ENCODE measurements at regions not wholly inside any gene's neighbourhood (a gene's known extent, or its start where the extent isn't known, plus 50 kb on each side); places are given as distances from the start of the nearest gene placed in this dataset.
"Not testable (repeated sequence)": the region's sequence is repeated elsewhere in the genome, so short reads cannot be mapped to it uniquely, and the experiment has no call there.

DNA sequence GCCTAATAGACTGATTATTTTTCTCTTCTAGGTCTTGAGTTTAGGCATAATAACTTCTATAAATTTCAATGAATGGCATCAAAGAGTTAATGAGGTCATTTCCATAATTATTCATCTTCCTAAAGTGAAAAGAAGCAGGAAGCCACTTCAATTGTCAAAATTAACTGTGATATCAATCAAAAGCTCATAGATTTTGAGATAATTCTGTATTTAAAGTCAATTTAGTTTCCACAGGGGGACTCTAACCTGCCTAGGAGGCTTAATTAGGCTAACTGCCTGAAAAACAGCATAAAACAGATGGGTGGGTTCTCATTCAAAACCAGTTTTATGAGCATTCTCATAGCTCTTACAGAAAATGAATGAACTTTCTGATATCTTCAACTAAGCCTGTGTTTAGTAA, 177.8 kb downstream of the OTOL1 start:
- DNase-seq, result no peak
- intact Hi-C loops (cut with micrococcal nuclease), result no loop called here
- no peak overlapping the region for H3K27ac Mint-ChIP-seq
- no peaks in the 10 kb centered on the region for H3K27me3 Mint-ChIP-seq (ENCODE audit: low read depth)
- CTCF ChIA-PET, result no interaction called here
- no peak overlapping the region for H3K4me3 Mint-ChIP-seq
- no peaks in the 10 kb centered on the region for H3K36me3 Mint-ChIP-seq (ENCODE audit: low read depth)
- peaks cover 5% of the 10 kb centered on the region for H3K9me3 Mint-ChIP-seq
- no peaks in the 10 kb centered on the region for H3K4me1 Mint-ChIP-seq (ENCODE audit: low read depth)

DNA sequence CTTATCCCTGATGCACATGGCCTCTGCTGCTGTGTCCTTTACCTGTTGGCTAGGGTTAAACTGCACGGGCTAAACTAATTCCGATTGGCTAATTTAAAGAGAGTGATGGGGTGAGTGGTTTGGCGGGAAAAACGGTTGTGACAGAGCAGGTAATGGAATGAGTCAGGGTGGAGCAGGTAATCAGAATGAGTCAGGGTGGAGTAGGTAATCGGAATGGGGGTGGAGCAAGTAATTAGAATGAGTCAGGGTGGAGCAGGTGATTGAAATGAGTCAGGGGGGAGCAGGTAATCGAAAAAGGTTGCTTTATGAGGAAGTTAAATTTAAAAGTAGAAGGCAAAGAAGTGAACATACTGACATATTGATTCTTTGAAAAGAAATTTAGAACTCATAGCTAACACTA, 185.2 kb downstream of the OTOL1 start:
- H3K4me1 Mint-ChIP-seq (ENCODE audit: low read depth); H3K4me3 Mint-ChIP-seq; intact Hi-C loops (cut with micrococcal nuclease); H3K36me3 Mint-ChIP-seq (ENCODE audit: low read depth); H3K27ac Mint-ChIP-seq; DNase-seq; H3K9me3 Mint-ChIP-seq; H3K27me3 Mint-ChIP-seq (ENCODE audit: low read depth): not testable (repeated sequence)
- CTCF ChIA-PET, result interaction anchor here (0.6 kb wide), 1 partner anchor 396 kb away, joined by 3 read pairs; no protein-coding TSS in a partner anchor

DNA sequence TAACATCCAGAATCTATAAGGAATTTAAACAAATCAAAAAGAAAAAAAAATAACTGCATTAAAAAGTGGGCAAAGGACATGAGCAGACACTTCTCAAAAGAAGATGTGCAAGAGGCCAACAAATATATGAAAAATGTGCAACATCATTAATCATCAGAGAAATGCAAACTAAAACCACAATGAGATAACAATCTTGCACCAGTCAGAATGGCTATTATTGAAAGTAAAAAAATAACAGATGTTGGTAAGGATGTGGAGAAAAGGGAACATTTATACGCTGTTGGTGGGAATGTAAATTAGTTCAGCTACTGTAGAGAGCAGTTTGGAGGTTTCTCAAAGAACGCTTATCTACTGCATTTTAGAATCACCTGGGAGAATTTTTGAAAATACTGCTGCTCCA, 186.1 kb downstream of the OTOL1 start:
- Mint-ChIP-seq H3K27me3 (ENCODE audit: low read depth) (no peaks in the 10 kb centered on the region), H3K4me1 (ENCODE audit: low read depth) (no peaks in the 10 kb centered on the region), H3K9me3 (no peaks in the 10 kb centered on the region), H3K27ac (no peak overlapping the region), H3K36me3 (ENCODE audit: low read depth) (no peaks in the 10 kb centered on the region), H3K4me3 (no peak overlapping the region)
- CTCF ChIA-PET, result no interaction called here
- intact Hi-C loops (cut with micrococcal nuclease), result no loop called here
- no peak for DNase-seq

DNA sequence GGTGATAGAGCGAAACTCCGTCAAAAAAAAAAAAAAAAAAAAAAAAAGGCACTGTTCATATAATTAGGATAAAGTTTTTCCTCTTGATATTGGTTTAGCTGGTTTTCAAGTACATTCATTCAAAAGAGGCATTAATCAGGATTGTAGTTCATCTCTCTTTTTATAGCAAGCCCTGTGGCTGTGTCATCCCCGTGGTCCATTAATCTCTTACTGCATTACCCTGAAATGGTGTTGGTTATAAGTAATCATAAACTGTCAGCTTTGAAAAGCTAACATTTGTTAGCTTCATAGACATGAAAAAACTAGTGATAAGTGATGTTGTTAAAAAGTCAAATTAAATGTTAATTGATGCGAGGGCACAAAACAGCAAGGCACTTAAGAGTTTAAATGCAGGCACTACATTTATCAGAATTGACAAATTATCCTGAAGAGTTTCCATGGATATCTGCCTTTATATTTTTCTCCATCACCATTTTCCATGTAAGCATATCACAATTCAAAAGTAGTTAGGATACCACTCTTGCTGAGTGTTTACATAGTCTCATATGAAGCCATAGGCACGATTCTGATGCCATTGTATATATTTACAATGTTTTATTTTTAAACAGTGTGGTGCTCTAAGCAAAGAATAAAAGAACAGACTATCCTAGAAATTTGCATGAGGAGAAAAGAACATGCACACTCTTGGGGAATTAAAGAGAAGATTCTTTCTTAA, 193.1 kb downstream of the OTOL1 start:
- intact Hi-C loops (cut with micrococcal nuclease), result no loop called here
- Mint-ChIP-seq H3K27ac (no peak overlapping the region), H3K27me3 (ENCODE audit: low read depth) (no peaks in the 10 kb centered on the region), H3K36me3 (ENCODE audit: low read depth) (no peaks in the 10 kb centered on the region), H3K9me3 (no peaks in the 10 kb centered on the region), H3K4me1 (ENCODE audit: low read depth) (no peaks in the 10 kb centered on the region), H3K4me3 (no peak overlapping the region)
- CTCF ChIA-PET, result no interaction called here
- DNase-seq, result no peak

DNA sequence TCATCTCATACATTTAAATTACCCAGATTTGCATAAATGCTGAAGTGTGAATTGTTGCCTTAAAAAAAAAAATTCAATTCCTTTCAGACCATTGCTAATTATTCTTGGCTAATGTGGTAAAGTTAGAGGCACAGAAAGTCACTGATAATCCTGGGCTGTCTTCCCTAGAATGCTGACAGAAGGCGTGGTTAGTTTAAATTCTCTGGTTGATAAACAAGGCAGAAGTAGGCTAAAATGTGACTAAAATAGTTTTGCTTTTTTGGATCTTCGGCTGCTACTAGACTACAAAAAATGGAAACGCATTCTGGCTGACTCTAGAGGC, 193.7 kb downstream of the OTOL1 start:
- Mint-ChIP-seq H3K27me3 (ENCODE audit: low read depth) (no peaks in the 10 kb centered on the region), H3K4me3 (no peak overlapping the region), H3K36me3 (ENCODE audit: low read depth) (no peaks in the 10 kb centered on the region), H3K4me1 (ENCODE audit: low read depth) (no peaks in the 10 kb centered on the region), H3K9me3 (no peaks in the 10 kb centered on the region), H3K27ac (no peak overlapping the region)
- intact Hi-C loops (cut with micrococcal nuclease), result no loop called here
- DNase-seq, result no peak
- CTCF ChIA-PET, result no interaction called here

DNA sequence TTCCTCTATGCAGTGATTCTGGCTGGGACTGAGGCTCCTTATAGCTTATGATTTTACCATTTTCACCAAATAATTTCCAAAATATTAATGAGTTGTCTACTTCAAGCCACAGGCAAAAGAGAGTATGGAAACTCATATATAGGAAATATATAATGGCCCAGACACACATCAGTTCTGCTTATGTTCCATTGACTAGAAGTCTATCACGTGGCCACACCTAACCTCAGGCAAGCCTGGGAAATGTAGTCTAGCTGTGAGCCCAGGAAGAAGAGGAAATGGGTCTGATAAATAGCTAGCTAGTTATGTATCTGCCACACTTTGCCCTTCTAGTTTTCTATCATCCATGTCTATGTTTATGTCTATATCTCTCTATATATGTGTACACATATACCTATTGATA, 195.1 kb downstream of the OTOL1 start:
- Mint-ChIP-seq H3K36me3 (ENCODE audit: low read depth) (no peaks in the 10 kb centered on the region), H3K4me1 (ENCODE audit: low read depth) (no peaks in the 10 kb centered on the region), H3K4me3 (no peak overlapping the region), H3K27me3 (ENCODE audit: low read depth) (no peaks in the 10 kb centered on the region), H3K27ac (no peak overlapping the region), H3K9me3 (no peaks in the 10 kb centered on the region)
- no peak for DNase-seq
- intact Hi-C loops (cut with micrococcal nuclease), result no loop called here
- CTCF ChIA-PET, result interaction anchor here (0.6 kb wide), 1 partner anchor 46 kb away, joined by 3 read pairs; no protein-coding TSS in a partner anchor

DNA sequence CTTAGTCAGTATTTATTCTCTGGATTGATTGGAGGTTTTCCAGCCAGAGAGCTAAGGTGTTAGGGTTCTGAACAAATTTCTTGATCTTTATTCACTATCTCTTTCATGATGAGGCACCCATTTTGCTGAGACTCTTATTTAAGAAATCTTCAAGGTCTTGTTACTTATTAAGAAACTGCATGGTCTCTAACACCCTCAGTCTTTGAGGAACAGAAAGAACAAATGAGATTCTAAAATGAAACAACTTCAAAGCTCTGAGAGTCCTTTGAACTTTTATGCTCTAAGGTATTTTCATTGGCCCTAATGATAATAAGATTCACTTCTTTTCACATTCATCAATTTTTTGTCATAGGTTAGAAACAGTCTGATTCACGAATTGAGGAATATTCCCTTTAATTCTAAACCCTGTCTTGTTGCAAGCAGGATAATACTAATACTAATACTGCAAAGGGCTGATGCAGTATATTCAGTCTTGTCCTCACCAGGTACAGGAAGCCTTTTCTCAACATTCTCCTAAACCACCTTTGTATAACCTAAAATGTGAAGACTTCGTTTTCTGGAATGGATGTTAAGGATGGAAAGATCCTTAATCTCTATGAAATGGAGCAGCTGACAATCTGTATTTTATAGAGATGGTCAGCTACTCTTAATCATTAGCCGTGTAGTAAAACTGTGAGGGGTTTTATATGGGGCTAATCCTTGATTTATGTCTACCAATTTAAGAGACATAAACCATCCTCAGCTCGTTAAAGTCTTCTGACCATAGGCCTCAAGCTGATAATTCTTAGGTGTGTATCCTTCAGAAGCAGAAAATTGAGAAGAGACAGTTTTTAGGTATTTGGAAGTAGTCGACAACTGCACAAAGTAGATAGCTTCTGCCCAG, 198.3 kb downstream of the OTOL1 start:
- Mint-ChIP-seq H3K4me3 (no peak overlapping the region), H3K36me3 (ENCODE audit: low read depth) (no peaks in the 10 kb centered on the region), H3K27me3 (ENCODE audit: low read depth) (no peaks in the 10 kb centered on the region), H3K4me1 (ENCODE audit: low read depth) (no peaks in the 10 kb centered on the region), H3K9me3 (no peaks in the 10 kb centered on the region), H3K27ac (no peak overlapping the region)
- intact Hi-C loops (cut with micrococcal nuclease), result no loop called here
- CTCF ChIA-PET, result interaction anchor here (0.6 to 0.7 kb wide), 2 partner anchors 280 to 472 kb away, joined by 3 to 4 read pairs; no protein-coding TSS in a partner anchor
- DNase-seq, result no peak

DNA sequence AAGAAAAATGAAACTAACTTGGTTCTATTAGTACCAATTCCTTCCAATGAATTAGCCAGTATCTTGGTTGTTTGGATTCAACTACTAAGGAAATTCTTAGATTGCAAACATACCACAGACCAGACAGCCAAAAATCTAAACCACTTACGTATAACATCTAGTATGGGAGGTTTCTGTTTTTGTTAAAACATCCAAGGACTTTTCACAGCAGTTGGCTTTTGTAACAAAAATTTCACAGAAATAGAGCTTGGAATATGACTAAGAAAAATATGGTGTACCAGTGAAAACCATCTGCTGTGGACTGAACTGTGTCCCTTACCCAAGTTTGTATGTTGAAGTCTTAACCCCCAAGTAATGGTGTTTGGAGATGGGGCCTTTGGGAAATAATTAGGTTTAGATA, 199.2 kb downstream of the OTOL1 start:
- Mint-ChIP-seq H3K4me1 (ENCODE audit: low read depth) (no peaks in the 10 kb centered on the region), H3K36me3 (ENCODE audit: low read depth) (no peaks in the 10 kb centered on the region), H3K27me3 (ENCODE audit: low read depth) (no peaks in the 10 kb centered on the region), H3K27ac (no peak overlapping the region), H3K4me3 (no peak overlapping the region), H3K9me3 (no peaks in the 10 kb centered on the region)
- intact Hi-C loops (cut with micrococcal nuclease), result no loop called here
- DNase-seq, result no peak
- CTCF ChIA-PET, result no interaction called here

DNA sequence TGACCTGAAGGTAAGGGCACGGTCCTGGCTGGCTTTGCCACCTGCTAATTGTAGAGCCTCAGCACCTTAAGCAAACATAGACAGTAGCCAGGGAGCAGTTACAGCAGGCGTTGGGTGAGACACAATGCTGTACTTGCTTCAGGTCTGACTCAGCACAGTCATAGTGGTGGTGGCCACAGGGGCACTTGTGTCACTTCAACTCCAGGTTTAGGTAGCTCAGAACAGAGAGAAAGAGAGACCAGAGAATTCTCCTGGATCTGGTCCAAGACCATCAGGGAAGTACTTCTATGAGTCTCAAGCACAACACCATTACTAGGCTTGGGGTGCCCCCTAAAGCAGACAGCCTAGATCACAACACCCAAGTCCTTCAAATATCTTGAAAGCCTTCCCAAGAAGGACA, 204.4 kb downstream of the OTOL1 start:
- DNase-seq, result no peak
- CTCF ChIA-PET, result no interaction called here
- Mint-ChIP-seq H3K4me1 (ENCODE audit: low read depth) (no peaks in the 10 kb centered on the region), H3K27ac (no peak overlapping the region), H3K36me3 (ENCODE audit: low read depth) (no peaks in the 10 kb centered on the region), H3K9me3 (no peaks in the 10 kb centered on the region), H3K27me3 (ENCODE audit: low read depth) (no peaks in the 10 kb centered on the region), H3K4me3 (no peak overlapping the region)
- intact Hi-C loops (cut with micrococcal nuclease), result no loop called here

DNA sequence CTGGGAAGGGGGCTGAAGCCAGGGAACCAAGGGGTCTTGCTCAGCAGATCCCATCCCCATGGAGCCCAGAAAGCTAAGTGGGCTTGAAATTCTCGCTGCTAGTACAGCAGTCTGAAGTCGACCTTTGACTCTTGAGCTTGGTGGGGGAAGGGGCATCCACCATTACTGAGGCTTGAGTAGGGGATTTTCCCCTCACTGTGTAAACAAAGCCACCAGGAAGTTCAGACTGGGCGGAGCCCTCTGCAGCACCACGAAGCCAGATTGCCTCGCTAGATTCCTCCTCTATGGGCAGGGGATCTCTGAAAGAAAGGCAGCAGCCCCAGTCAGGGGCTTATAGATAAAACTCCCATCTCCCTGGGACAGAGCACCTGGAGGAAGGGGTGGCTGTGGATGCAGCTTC, 210.6 kb downstream of the OTOL1 start:
- intact Hi-C loops (cut with micrococcal nuclease); H3K4me1 Mint-ChIP-seq (ENCODE audit: low read depth); CTCF ChIA-PET; H3K27ac Mint-ChIP-seq; H3K36me3 Mint-ChIP-seq (ENCODE audit: low read depth); DNase-seq; H3K27me3 Mint-ChIP-seq (ENCODE audit: low read depth); H3K9me3 Mint-ChIP-seq; H3K4me3 Mint-ChIP-seq: not testable (repeated sequence)

DNA sequence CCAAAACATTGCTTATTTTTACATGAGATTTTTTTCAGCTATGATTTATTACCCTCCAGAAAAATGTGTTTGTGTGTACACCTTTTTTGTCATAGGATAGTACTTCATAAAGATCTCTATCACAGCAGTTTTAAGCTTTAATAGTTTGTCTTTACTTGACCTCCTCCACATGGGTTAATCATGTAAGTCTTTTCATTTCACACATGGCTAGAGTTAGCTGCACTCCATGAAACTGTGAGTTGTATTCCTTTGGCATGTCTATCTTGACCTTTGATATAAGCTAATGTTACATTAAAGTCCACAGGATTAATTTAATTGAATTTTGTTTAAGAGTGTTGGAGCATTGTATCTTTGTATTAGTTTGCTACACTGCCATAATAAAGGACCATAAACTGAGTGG, 217.1 kb downstream of the OTOL1 start:
- no peaks in the 10 kb centered on the region for H3K36me3 Mint-ChIP-seq (ENCODE audit: low read depth)
- no peak overlapping the region for H3K4me3 Mint-ChIP-seq
- peaks cover 11% of the 10 kb centered on the region for H3K9me3 Mint-ChIP-seq
- H3K4me1 Mint-ChIP-seq (ENCODE audit: low read depth), result no peaks in the 10 kb centered on the region
- no peak for DNase-seq
- intact Hi-C loops (cut with micrococcal nuclease), result no loop called here
- no peak overlapping the region for H3K27ac Mint-ChIP-seq
- no peaks in the 10 kb centered on the region for H3K27me3 Mint-ChIP-seq (ENCODE audit: low read depth)
- CTCF ChIA-PET, result no interaction called here

DNA sequence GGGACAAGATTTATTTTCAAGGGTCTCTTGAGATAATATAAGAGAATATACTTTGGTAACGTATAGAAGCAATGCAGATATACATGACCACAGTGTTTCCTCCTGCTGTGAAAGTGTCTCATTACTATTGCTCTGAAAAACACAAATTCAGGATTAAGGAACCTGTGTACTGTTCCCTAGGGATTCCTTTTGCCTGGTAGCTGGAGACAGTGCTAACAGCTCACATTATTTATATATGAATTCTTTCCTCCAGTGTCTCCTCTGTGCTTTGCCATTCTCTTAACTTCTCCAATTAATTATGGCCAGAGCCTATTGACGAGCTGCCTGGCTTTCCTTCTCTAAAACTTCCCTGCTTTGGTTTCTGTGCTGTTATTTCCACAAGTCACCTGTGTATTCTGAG, 235.4 kb downstream of the OTOL1 start:
- CTCF ChIA-PET, result no interaction called here
- DNase-seq, result no peak
- intact Hi-C loops (cut with micrococcal nuclease), result no loop called here
- no peak overlapping the region for H3K4me3 Mint-ChIP-seq
- no peaks in the 10 kb centered on the region for H3K9me3 Mint-ChIP-seq
- no peak overlapping the region for H3K27ac Mint-ChIP-seq
- H3K27me3 Mint-ChIP-seq (ENCODE audit: low read depth), result no peaks in the 10 kb centered on the region
- H3K36me3 Mint-ChIP-seq (ENCODE audit: low read depth), result no peaks in the 10 kb centered on the region
- H3K4me1 Mint-ChIP-seq (ENCODE audit: low read depth), result no peaks in the 10 kb centered on the region

DNA sequence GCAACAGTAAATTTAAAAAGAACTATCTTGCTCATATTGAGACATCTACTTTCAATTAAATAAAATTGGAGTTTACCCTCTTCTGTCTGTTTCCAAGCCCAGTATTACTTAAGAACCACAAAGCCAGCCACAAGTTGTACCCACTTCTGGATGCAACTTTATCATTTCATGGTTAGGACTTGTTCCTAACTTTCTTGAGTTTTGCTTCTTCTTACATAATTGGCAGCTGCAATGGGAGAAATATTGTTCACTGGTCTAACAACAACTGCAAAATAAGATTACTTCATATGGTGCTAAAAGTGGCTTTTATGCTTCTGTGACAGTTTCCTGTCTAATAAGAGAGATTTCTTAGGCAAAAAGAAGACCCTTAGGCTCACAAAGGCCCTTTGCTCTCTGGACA, 240.6 kb downstream of the OTOL1 start:
- Mint-ChIP-seq H3K4me3 (no peak overlapping the region), H3K27me3 (ENCODE audit: low read depth) (no peaks in the 10 kb centered on the region), H3K4me1 (ENCODE audit: low read depth) (no peaks in the 10 kb centered on the region), H3K27ac (no peak overlapping the region), H3K9me3 (no peaks in the 10 kb centered on the region), H3K36me3 (ENCODE audit: low read depth) (no peaks in the 10 kb centered on the region)
- no peak for DNase-seq
- CTCF ChIA-PET, result no interaction called here
- intact Hi-C loops (cut with micrococcal nuclease), result no loop called here
